ENCODE measurements at regions not wholly inside any gene's neighbourhood (a gene's known extent, or its start where the extent isn't known, plus 50 kb on each side); places are given as distances from the start of the nearest gene placed in this dataset.

- intact Hi-C loops (cut with DNase I; ENCODE audit: low total_unique reads) = no loop called here
- DNase-seq (ENCODE audit: low spot score in 2 of 2) = no peak
- H3K4me3 ChIP-seq (ENCODE audit: low read depth, poor library complexity, severe bottlenecking) = no peak overlapping the region
- no peak for TF ChIP-seq CTCF (IDR thresholded peaks at IDR 0.05)
- no peak for TF ChIP-seq POLR2A (IDR thresholded peaks at IDR 0.05)
- 55 to 65% methylated on average over 2 of the region's 2 CpGs for whole genome bisulfite sequencing, 2 donors
Observed at GRCh38 chr9:82412586-82413305, 424.2 kb downstream of the SPATA31D1 start.

- DNase-seq (ENCODE audit: low spot score in 2 of 2) = no peak
Observed at GRCh38 chr9:82417501-82417900, 428.9 kb downstream of the SPATA31D1 start.

GRCh38 chr9:82418334-82418733, 429.8 kb downstream of the SPATA31D1 start:
- DNase-seq (ENCODE audit: low spot score in 2 of 2) = no peak
- 76 to 81% methylated on average over 6 of the region's 6 CpGs for WGBS, 2 donors
- TF ChIP-seq CTCF (IDR thresholded peaks at IDR 0.05) (no peak), POLR2A (IDR thresholded peaks at IDR 0.05) (no peak)
- no peak overlapping the region for H3K4me3 ChIP-seq (ENCODE audit: low read depth, poor library complexity, severe bottlenecking)
- intact Hi-C loops (cut with DNase I; ENCODE audit: low total_unique reads) = no loop called here

More at GRCh38 chr9:82417501-82417900, 428.9 kb downstream of the SPATA31D1 start:
- no peak overlapping the region for H3K4me3 ChIP-seq (ENCODE audit: low read depth, poor library complexity, severe bottlenecking)
- TF ChIP-seq POLR2A (IDR thresholded peaks at IDR 0.05) = no peak
- no peak for TF ChIP-seq CTCF (IDR thresholded peaks at IDR 0.05)
- intact Hi-C loops (cut with DNase I; ENCODE audit: low total_unique reads) = no loop called here
- WGBS, 2 donors = 54 to 57% methylated on average over 2 of the region's 2 CpGs

DNA sequence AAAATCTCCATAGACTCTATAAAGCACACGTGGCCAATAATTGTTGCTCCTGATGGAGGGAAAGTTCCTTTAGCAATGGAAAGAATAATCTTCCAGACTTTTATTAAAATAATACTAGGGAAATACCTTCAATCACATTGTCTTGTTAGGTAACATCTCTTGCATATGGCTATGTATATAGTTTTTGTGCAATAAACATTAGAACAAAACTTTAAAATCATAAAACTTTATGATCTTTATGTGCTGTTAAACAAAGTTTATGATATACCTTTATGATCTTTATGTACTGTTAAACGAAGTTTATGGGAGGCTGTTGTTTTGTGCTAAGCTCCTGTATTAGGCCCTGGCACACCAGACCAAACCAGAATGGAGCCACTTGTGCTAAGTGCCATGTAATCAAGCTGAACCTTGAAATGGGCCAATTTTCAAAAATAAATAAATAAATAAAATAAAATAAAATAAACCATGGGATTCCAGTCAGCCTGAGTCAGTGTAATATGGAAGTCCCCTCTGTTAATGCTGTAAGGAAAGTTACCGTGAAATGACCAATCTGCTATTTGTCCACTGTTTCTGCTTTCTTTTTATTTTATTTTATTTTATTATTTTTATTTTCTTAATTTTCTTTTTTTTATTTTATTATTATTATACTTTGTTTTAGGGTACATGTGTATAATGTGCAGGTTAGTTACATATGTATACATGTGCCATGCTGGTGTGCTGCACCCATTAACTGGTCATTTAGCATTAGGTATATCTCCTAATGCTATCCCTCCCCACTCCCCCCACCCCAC, 431.3 kb downstream of the SPATA31D1 start:
- intact Hi-C loops (cut with DNase I; ENCODE audit: low total_unique reads) = no loop called here
- no peak overlapping the region for H3K4me3 ChIP-seq (ENCODE audit: low read depth, poor library complexity, severe bottlenecking)
- 84 to 85% methylated on average over 3 of the region's 3 CpGs for WGBS, 2 donors
- TF ChIP-seq CTCF (IDR thresholded peaks at IDR 0.05) = no peak
- TF ChIP-seq POLR2A (IDR thresholded peaks at IDR 0.05) = no peak
- no peak for DNase-seq (ENCODE audit: low spot score in 2 of 2)

DNA sequence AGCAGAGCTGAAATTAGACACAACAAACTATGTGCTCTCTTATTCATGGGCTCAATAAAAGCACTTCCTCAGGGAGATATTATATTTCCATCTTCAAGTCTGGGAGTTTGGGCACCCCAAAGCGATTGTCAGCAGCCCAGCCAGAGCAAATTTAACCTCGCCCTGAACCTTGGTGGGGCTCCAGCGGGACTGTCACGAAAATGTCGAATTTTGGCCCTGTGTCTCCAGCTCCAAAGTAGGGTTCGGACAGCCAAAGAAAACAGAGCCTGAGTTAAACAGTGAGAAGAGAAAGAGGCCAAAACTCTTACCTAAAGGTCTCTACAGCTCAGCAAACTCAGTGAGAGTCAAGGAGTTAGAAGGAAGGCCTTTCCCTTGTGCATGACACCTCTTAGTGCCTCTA, 432.9 kb downstream of the SPATA31D1 start:
- TF ChIP-seq CTCF (IDR thresholded peaks at IDR 0.05) (no peak), POLR2A (IDR thresholded peaks at IDR 0.05) (no peak)
- H3K4me3 ChIP-seq (ENCODE audit: low read depth, poor library complexity, severe bottlenecking) = no peak overlapping the region
- WGBS, 2 donors = 83 to 88% methylated on average over 6 of the region's 6 CpGs
- intact Hi-C loops (cut with DNase I; ENCODE audit: low total_unique reads) = no loop called here
- no peak for DNase-seq (ENCODE audit: low spot score in 2 of 2)

Data from lower leg skin (tissue), 4 donors.